Hepatocyte (in vitro differentiated cells): ENCODE measurements at regions not wholly inside any gene's neighbourhood (a gene's known extent, or its start where the extent isn't known, plus 50 kb on each side); places are given as distances from the start of the nearest gene placed in this dataset.

Experiments
- DNase-seq: peaks from one replicate; pipeline ENCODE4 v3.0.0-alpha.2; 2016; ENCODE audit warnings: low spot score
- H2AFZ ChIP-seq: fragments of 200-600 bp; sonication (generic); 2 replicates; pipeline ENCODE4 v1.6.0; 2016; ENCODE audit warnings: antibody characterized with exemption, mild to moderate bottlenecking
- H3K27ac ChIP-seq: fragments of 200-600 bp; sonication (generic); 2 replicates; pipeline ENCODE4 v1.5.1; 2016; ENCODE audit warnings: mild to moderate bottlenecking
- H3K27me3 ChIP-seq: fragments of 200-600 bp; sonication (generic); 2 replicates; pipeline ENCODE4 v1.6.1; 2016
- H3K36me3 ChIP-seq: fragments of 200-600 bp; sonication (generic); replicated peaks from 2 replicates; pipeline ENCODE4 v1.5.1; 2016; ENCODE audit warnings: low read depth; ENCODE audit not compliant: insufficient read depth
- H3K4me1 ChIP-seq: fragments of 200-600 bp; sonication (generic); 2 replicates; pipeline ENCODE4 v1.5.1; 2016; ENCODE audit warnings: mild to moderate bottlenecking, moderate library complexity; ENCODE audit not compliant: insufficient read depth
- H3K4me2 ChIP-seq: fragments of 200-600 bp; sonication (generic); 2 replicates; pipeline ENCODE4 v1.6.0; 2016
- H3K4me3 ChIP-seq: fragments of 200-600 bp; sonication (generic); 2 replicates; pipeline ENCODE4 v1.5.1; 2016; ENCODE audit warnings: mild to moderate bottlenecking
- H3K79me2 ChIP-seq: fragments of 200-600 bp; sonication (generic); 2 replicates; pipeline ENCODE4 v1.6.0; 2017; ENCODE audit warnings: mild to moderate bottlenecking
- H3K9me2 ChIP-seq: fragments of 200-600 bp; sonication (generic); replicated peaks from 2 replicates; pipeline ENCODE4 v1.6.0; 2017; ENCODE audit warnings: mild to moderate bottlenecking; ENCODE audit not compliant: insufficient read depth
- H3K9me3 ChIP-seq: fragments of 200-600 bp; sonication (generic); 2 replicates; pipeline ENCODE4 v1.5.1; 2016; ENCODE audit warnings: low read depth, mild to moderate bottlenecking
- H4K20me1 ChIP-seq: fragments of 200-600 bp; sonication (generic); 2 replicates; pipeline ENCODE4 v1.6.0; 2016; ENCODE audit warnings: mild to moderate bottlenecking; ENCODE audit not compliant: insufficient read depth, poor library complexity, severe bottlenecking
- CTCF ChIP-seq: fragments of 200-600 bp; sonication (generic); IDR thresholded peaks from 2 replicates; pipeline ENCODE4 v1.5.1; 2016; ENCODE audit warnings: antibody characterized with exemption, mild to moderate bottlenecking; ENCODE audit not compliant: poor library complexity
- EZH2 ChIP-seq: fragments of 200-600 bp; sonication (generic); IDR thresholded peaks from 2 replicates; pipeline ENCODE4 v1.6.1; 2016; ENCODE audit warnings: antibody characterized with exemption, mild to moderate bottlenecking, borderline replicate concordance
- EZH2phosphoT487 ChIP-seq: fragments of 200-600 bp; sonication (generic); IDR thresholded peaks from one replicate; pipeline ENCODE4 v1.6.1; 2018; ENCODE audit warnings: antibody characterized with exemption, mild to moderate bottlenecking, low read depth, moderate library complexity; ENCODE audit not compliant: unreplicated experiment, severe bottlenecking
- WGBS: methylation state at CpG from one replicate; pipeline ENCODE4 v1.1.6; 2016; ENCODE audit warnings: low lambda C conversion rate; ENCODE audit errors: missing lambda C conversion rate; 5-methylcytosine and 5-hydroxymethylcytosine counted together

- Histone ChIP-seq H3K4me2 (no peak overlapping the region), H3K36me3 (no peaks in the 10 kb centered on the region), H3K9me3 (no peaks in the 10 kb centered on the region), H3K79me2 (no peaks in the 10 kb centered on the region), H2AFZ (no peak overlapping the region), H3K9me2 (no peaks in the 10 kb centered on the region), H3K27me3 (peaks cover 5% of the 10 kb centered on the region), H3K4me1 (no peaks in the 10 kb centered on the region), H3K27ac (no peak overlapping the region), H3K4me3 (no peak overlapping the region), H4K20me1 (no peaks in the 10 kb centered on the region)
- no peak for TF ChIP-seq CTCF
- TF ChIP-seq EZH2, result no peak
- TF ChIP-seq EZH2phosphoT487, result no peak
- DNase-seq, result no peak
These were observed 58.9 kb downstream of the ASCL1 start for GRCh38 chr12:103016381-103016780.

- Histone ChIP-seq H3K4me2 (no peak overlapping the region), H4K20me1 (no peaks in the 10 kb centered on the region), H2AFZ (no peak overlapping the region), H3K9me2 (no peaks in the 10 kb centered on the region), H3K27me3 (no peaks in the 10 kb centered on the region), H3K4me3 (no peak overlapping the region), H3K4me1 (no peaks in the 10 kb centered on the region), H3K36me3 (no peaks in the 10 kb centered on the region), H3K79me2 (no peaks in the 10 kb centered on the region), H3K9me3 (no peaks in the 10 kb centered on the region), H3K27ac (no peak overlapping the region)
- TF ChIP-seq CTCF (no peak), EZH2phosphoT487 (no peak), EZH2 (no peak)
- 67% methylated on average over 1 of the region's 1 CpG for WGBS
- DNase-seq, result no peak
These were observed 63.4 kb downstream of the ASCL1 start for GRCh38 chr12:103020839-103021238.

- Histone ChIP-seq H3K79me2 (no peaks in the 10 kb centered on the region), H3K9me3 (no peaks in the 10 kb centered on the region), H2AFZ (no peak overlapping the region), H3K4me2 (no peak overlapping the region), H3K4me1 (no peaks in the 10 kb centered on the region), H3K27ac (no peak overlapping the region), H3K27me3 (no peaks in the 10 kb centered on the region), H3K4me3 (no peak overlapping the region), H4K20me1 (no peaks in the 10 kb centered on the region), H3K36me3 (no peaks in the 10 kb centered on the region), H3K9me2 (no peaks in the 10 kb centered on the region)
- WGBS, result 83% methylated on average over 3 of the region's 3 CpGs
- no peak for TF ChIP-seq CTCF
- no peak for TF ChIP-seq EZH2
- no peak for TF ChIP-seq EZH2phosphoT487
- DNase-seq, result no peak
These were observed 64.2 kb downstream of the ASCL1 start for GRCh38 chr12:103021538-103022218.
